MCF 10A (cell line): ENCODE measurements at regions not wholly inside any gene's neighbourhood (a gene's known extent, or its start where the extent isn't known, plus 50 kb on each side); places are given as distances from the start of the nearest gene placed in this dataset.

Experiments
- BruUV-seq: library from RNA; stranded (reverse); fragments of 400-500 nt; replicated peaks from 2 replicates; lab custom pipeline; 2021; lab: Mats Ljungman, UMichigan
- CTCF ChIA-PET: fragments of 300-600 bp; sonication (Branson Sonifier 250); formaldehyde crosslinking; extraction: SDS; loops from one replicate; lab custom pipeline; 2021; ENCODE audit warnings: antibody characterized with exemption, inconsistent platforms; lab: Yijun Ruan, JAX
- POLR2A ChIA-PET: fragments of 300-600, 350-650 bp; sonication (Branson Sonifier 250); formaldehyde crosslinking; extraction: SDS; loops from one replicate; lab custom pipeline; 2020; ENCODE audit warnings: antibody characterized with exemption, inconsistent platforms; lab: Yijun Ruan, JAX
- DNase-seq: peaks from one replicate; pipeline ENCODE4 v3.0.0-alpha.2; 2018; ENCODE audit not compliant: unreplicated experiment
- H3K27ac Mint-ChIP-seq: one replicate; pipeline ENCODE4 v1.8.0; 2022; ENCODE audit warnings: mild to moderate bottlenecking, low read depth, mixed read lengths; ENCODE audit not compliant: unreplicated experiment
- H3K27me3 Mint-ChIP-seq: one replicate; pipeline ENCODE4 v1.8.0; 2022; ENCODE audit warnings: mixed read lengths; ENCODE audit not compliant: insufficient read depth, unreplicated experiment
- H3K36me3 Mint-ChIP-seq: one replicate; pipeline ENCODE4 v1.8.0; 2022; ENCODE audit warnings: mild to moderate bottlenecking, moderate library complexity, mixed read lengths; ENCODE audit not compliant: insufficient read depth, unreplicated experiment
- H3K4me1 Mint-ChIP-seq: one replicate; pipeline ENCODE4 v1.8.0; 2022; ENCODE audit warnings: mixed read lengths; ENCODE audit not compliant: insufficient read depth, unreplicated experiment
- H3K4me3 Mint-ChIP-seq: one replicate; pipeline ENCODE4 v1.8.0; 2022; ENCODE audit warnings: mild to moderate bottlenecking, moderate library complexity, mixed read lengths; ENCODE audit not compliant: unreplicated experiment
- H3K9me3 Mint-ChIP-seq: one replicate; pipeline ENCODE4 v1.8.0; 2022; ENCODE audit warnings: mixed read lengths; ENCODE audit not compliant: unreplicated experiment
- CTCF ChIP-seq: fragments of 200-600 bp; IDR thresholded peaks from one replicate; pipeline ENCODE4 v1.8.0; 2022; ENCODE audit warnings: antibody characterized with exemption, mild to moderate bottlenecking; ENCODE audit not compliant: unreplicated experiment
- intact Hi-C: fragments of 100-400 bp; cut with micrococcal nuclease; formaldehyde crosslinking; loops from 2 replicates; pipeline ENCODE4 v1.14.1; 2022

GRCh38 chr21:25092441-25093011 is 514.8 kb downstream of the MRPL39 start:
- H3K9me3 Mint-ChIP-seq = peaks cover 15% of the 10 kb centered on the region
- no peak for DNase-seq
- ChIA-PET CTCF (no interaction called here), POLR2A (no interaction called here)
- H3K4me1 Mint-ChIP-seq = no peaks in the 10 kb centered on the region
- no TSS peak for BruUV-seq
- no peaks in the 10 kb centered on the region for H3K36me3 Mint-ChIP-seq
- TF ChIP-seq CTCF = no peak
- no peak overlapping the region for H3K4me3 Mint-ChIP-seq
- intact Hi-C loops = no loop called here
- H3K27ac Mint-ChIP-seq = no peak overlapping the region
- no peaks in the 10 kb centered on the region for H3K27me3 Mint-ChIP-seq

GRCh38 chr21:25081096-25081495 is 526.2 kb downstream of the MRPL39 start:
- H3K27ac Mint-ChIP-seq = no peak overlapping the region
- no TSS peak for BruUV-seq
- POLR2A ChIA-PET = interaction anchor here (0.7 to 1.2 kb wide), 2 partner anchors 17 to 20 kb away, joined by 3 to 4 read pairs; no protein-coding TSS in a partner anchor
- no peaks in the 10 kb centered on the region for H3K4me1 Mint-ChIP-seq
- DNase-seq = no peak
- no peak overlapping the region for H3K4me3 Mint-ChIP-seq
- no peaks in the 10 kb centered on the region for H3K9me3 Mint-ChIP-seq
- H3K36me3 Mint-ChIP-seq = no peaks in the 10 kb centered on the region
- TF ChIP-seq CTCF = no peak
- H3K27me3 Mint-ChIP-seq = no peaks in the 10 kb centered on the region
- CTCF ChIA-PET = interaction anchor here (0.6 kb wide), 1 partner anchor 854 kb away, joined by 3 read pairs; no protein-coding TSS in a partner anchor
- intact Hi-C loops = no loop called here

- intact Hi-C loops = no loop called here
- Mint-ChIP-seq H3K4me1 (no peaks in the 10 kb centered on the region), H3K36me3 (no peaks in the 10 kb centered on the region), H3K27me3 (no peaks in the 10 kb centered on the region), H3K4me3 (no peak overlapping the region), H3K9me3 (no peaks in the 10 kb centered on the region), H3K27ac (no peak overlapping the region)
- no TSS peak for BruUV-seq
- ChIA-PET POLR2A (interaction anchor here (0.7 to 1.2 kb wide), 3 partner anchors 18 to 419 kb away, joined by 3 to 4 read pairs (median 3); no protein-coding TSS in a partner anchor), CTCF (interaction anchor here (0.6 kb wide), 1 partner anchor 853 kb away, joined by 3 read pairs; no protein-coding TSS in a partner anchor)
- no peak for TF ChIP-seq CTCF
- no peak for DNase-seq
These were observed 526.6 kb downstream of the MRPL39 start for GRCh38 chr21:25080661-25081060.

DNA sequence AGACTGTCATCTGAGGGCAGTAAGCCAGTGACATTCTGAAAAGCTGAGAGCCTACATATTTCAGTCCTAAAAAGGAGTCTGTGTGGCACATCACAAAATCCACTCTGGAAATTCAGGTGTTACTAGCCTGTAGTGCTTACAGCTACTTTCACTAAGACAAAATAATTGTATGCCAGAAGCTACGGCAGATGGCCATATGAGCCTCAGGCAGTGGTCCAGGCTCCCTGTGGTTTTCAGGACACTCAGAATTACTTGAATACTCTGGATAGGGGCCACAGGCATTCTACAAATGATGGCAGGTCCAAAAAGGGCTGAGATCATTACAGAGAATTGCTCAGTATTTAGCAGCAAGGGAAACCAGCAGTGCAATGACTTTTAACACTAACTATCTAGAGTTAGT is 527.1 kb downstream of the MRPL39 start:
- DNase-seq = no peak
- CTCF ChIA-PET = interaction anchor here (0.6 to 1.0 kb wide), 2 partner anchors 8 to 22 kb away, joined by 3 to 4 read pairs; no protein-coding TSS in a partner anchor
- no peak overlapping the region for H3K27ac Mint-ChIP-seq
- no peak for TF ChIP-seq CTCF
- intact Hi-C loops = no loop called here
- no peaks in the 10 kb centered on the region for H3K9me3 Mint-ChIP-seq
- no peaks in the 10 kb centered on the region for H3K27me3 Mint-ChIP-seq
- POLR2A ChIA-PET = interaction anchor here (0.7 kb wide), 1 partner anchor 420 kb away, joined by 3 read pairs; no protein-coding TSS in a partner anchor
- BruUV-seq = no TSS peak
- H3K4me1 Mint-ChIP-seq = no peaks in the 10 kb centered on the region
- no peaks in the 10 kb centered on the region for H3K36me3 Mint-ChIP-seq
- no peak overlapping the region for H3K4me3 Mint-ChIP-seq
